Vagina (tissue), 2 donors: ENCODE measurements at regions not wholly inside any gene's neighbourhood (a gene's known extent, or its start where the extent isn't known, plus 50 kb on each side); places are given as distances from the start of the nearest gene placed in this dataset.

Experiments
- DNase-seq, 2 donors: peaks; one replicate each; pipeline ENCODE4 v3.0.0-alpha.2; 2017; ENCODE audit errors: extremely low spot score in 2 of 2
- H3K27ac ChIP-seq: fragments of 200-600 bp; sonication (generic); one replicate; pipeline ENCODE4 v1.5.1; 2019
- H3K27me3 ChIP-seq: fragments of 200-600 bp; sonication (generic); one replicate; pipeline ENCODE4 v1.5.1; 2019
- H3K36me3 ChIP-seq, 2 donors: fragments of 200-600 bp; sonication (generic); one replicate each; pipeline ENCODE4 v1.5.1; 2017 to 2019
- H3K4me1 ChIP-seq: fragments of 200-600 bp; sonication (generic); one replicate; pipeline ENCODE4 v1.5.1; 2019
- H3K4me3 ChIP-seq, 2 donors: fragments of 200-600 bp; sonication (generic); 1 replicate in 1 of 2; 2 replicates in 1 of 2; pipeline ENCODE4 v1.5.1; 2016 to 2019
- H3K9me3 ChIP-seq: fragments of 200-600 bp; sonication (generic); one replicate; pipeline ENCODE4 v1.5.1; 2019
- POLR2A ChIP-seq, 2 donors: fragments of 450-650 bp; IDR thresholded peaks; one replicate each; pipeline ENCODE4 v1.6.1; 2017; ENCODE audit warnings: antibody characterized with exemption in 2 of 2, mild to moderate bottlenecking in 2 of 2, moderate library complexity in 2 of 2
- POLR2AphosphoS5 ChIP-seq, 2 donors: sonication (generic); formaldehyde crosslinking; IDR thresholded peaks; one replicate each; pipeline ENCODE4 v1.9.0; 2017; ENCODE audit warnings: antibody characterized with exemption in 2 of 2, mild to moderate bottlenecking in 2 of 2, low read depth in 1 of 2; ENCODE audit not compliant: insufficient read depth in 1 of 2
- intact Hi-C: fragments of 100-400 bp; cut with DNase I; formaldehyde crosslinking; loops from one replicate; pipeline ENCODE4 v1.15.1; 2023
- TF ChIP-seq, protein P1 (sequence below), 3 experiments: fragments of 450-650 bp in 2 of 3; fragments of 200-600 bp in 1 of 3; sonication (generic) in 1 of 3; IDR thresholded peaks; one replicate each; pipeline ENCODE4 v1.5.1; 2017 to 2019; ENCODE audit warnings: antibody characterized with exemption in 3 of 3, mild to moderate bottlenecking in 2 of 3, moderate library complexity in 2 of 3

DNA sequence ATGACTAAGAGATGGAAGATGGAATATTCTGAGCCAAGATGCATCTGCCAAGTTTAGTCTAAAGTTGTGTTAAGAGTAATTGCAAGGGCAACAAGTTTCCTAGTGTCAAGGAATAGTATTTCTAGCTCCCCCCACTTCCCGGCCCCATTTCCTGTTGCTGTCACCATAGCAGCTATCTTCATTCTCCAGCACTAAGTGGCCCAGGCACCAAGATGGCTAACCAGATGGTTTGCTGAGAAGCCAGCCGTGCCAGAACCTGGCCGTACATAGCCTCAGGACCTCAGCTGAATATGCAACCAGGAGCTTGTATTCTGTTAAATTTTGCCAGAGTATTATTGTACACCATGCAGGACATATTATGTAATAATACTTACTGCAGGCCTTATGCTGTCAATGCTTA, 108.8 kb upstream of the UMPS start:
- H3K9me3 ChIP-seq, result no peaks in the 10 kb centered on the region
- no peaks in the 10 kb centered on the region for H3K4me1 ChIP-seq
- no peak overlapping the region for H3K4me3 ChIP-seq
- intact Hi-C loops, result no loop called here
- H3K27me3 ChIP-seq, result no peaks in the 10 kb centered on the region
- no peaks in the 10 kb centered on the region for H3K36me3 ChIP-seq
- no peak for DNase-seq
- TF ChIP-seq, protein P1, sequence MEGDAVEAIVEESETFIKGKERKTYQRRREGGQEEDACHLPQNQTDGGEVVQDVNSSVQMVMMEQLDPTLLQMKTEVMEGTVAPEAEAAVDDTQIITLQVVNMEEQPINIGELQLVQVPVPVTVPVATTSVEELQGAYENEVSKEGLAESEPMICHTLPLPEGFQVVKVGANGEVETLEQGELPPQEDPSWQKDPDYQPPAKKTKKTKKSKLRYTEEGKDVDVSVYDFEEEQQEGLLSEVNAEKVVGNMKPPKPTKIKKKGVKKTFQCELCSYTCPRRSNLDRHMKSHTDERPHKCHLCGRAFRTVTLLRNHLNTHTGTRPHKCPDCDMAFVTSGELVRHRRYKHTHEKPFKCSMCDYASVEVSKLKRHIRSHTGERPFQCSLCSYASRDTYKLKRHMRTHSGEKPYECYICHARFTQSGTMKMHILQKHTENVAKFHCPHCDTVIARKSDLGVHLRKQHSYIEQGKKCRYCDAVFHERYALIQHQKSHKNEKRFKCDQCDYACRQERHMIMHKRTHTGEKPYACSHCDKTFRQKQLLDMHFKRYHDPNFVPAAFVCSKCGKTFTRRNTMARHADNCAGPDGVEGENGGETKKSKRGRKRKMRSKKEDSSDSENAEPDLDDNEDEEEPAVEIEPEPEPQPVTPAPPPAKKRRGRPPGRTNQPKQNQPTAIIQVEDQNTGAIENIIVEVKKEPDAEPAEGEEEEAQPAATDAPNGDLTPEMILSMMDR (IDR thresholded peaks at IDR 0.05), result no peak
- no peak for TF ChIP-seq POLR2A (IDR thresholded peaks at IDR 0.05)
- no peak for TF ChIP-seq POLR2AphosphoS5 (IDR thresholded peaks at IDR 0.05; ENCODE audit: insufficient read depth in 1 of 2, low read depth in 1 of 2)
- H3K27ac ChIP-seq, result no peak overlapping the region

GRCh38 chr3:124625074-124625473, 105.2 kb upstream of the UMPS start:
- Histone ChIP-seq H3K27ac (no peak overlapping the region), H3K9me3 (no peaks in the 10 kb centered on the region), H3K4me3 (no peak overlapping the region), H3K27me3 (no peaks in the 10 kb centered on the region), H3K4me1 (no peaks in the 10 kb centered on the region), H3K36me3 (no peaks in the 10 kb centered on the region)
- TF ChIP-seq POLR2A (IDR thresholded peaks at IDR 0.05) (no peak), POLR2AphosphoS5 (IDR thresholded peaks at IDR 0.05; ENCODE audit: insufficient read depth in 1 of 2, low read depth in 1 of 2) (no peak)
- TF ChIP-seq, protein P1 (IDR thresholded peaks at IDR 0.05), result no peak
- DNase-seq, result no peak
- intact Hi-C loops, result no loop called here

- intact Hi-C loops, result no loop called here
- TF ChIP-seq POLR2AphosphoS5 (IDR thresholded peaks at IDR 0.05; ENCODE audit: insufficient read depth in 1 of 2, low read depth in 1 of 2) (no peak), POLR2A (IDR thresholded peaks at IDR 0.05) (no peak)
- TF ChIP-seq, protein P1 (IDR thresholded peaks at IDR 0.05), result no peak
Observed at GRCh38 chr3:124627501-124627908, 102.7 kb upstream of the UMPS start.

GRCh38 chr3:124628863-124629262, 101.4 kb upstream of the UMPS start:
- Histone ChIP-seq H3K27me3 (no peaks in the 10 kb centered on the region), H3K27ac (no peak overlapping the region), H3K4me3 (no peak overlapping the region), H3K36me3 (no peaks in the 10 kb centered on the region), H3K9me3 (no peaks in the 10 kb centered on the region), H3K4me1 (no peaks in the 10 kb centered on the region)
- TF ChIP-seq POLR2A (IDR thresholded peaks at IDR 0.05) (no peak), POLR2AphosphoS5 (IDR thresholded peaks at IDR 0.05; ENCODE audit: insufficient read depth in 1 of 2, low read depth in 1 of 2) (no peak)
- TF ChIP-seq, protein P1 (IDR thresholded peaks at IDR 0.05), result no peak
- intact Hi-C loops, result no loop called here
- DNase-seq, result no peak

More at GRCh38 chr3:124627501-124627908, 102.7 kb upstream of the UMPS start:
- DNase-seq, result no peak
- no peak overlapping the region for H3K4me3 ChIP-seq
- H3K27ac ChIP-seq, result no peak overlapping the region
- H3K4me1 ChIP-seq, result no peaks in the 10 kb centered on the region
- H3K36me3 ChIP-seq, result no peaks in the 10 kb centered on the region
- no peaks in the 10 kb centered on the region for H3K27me3 ChIP-seq
- no peaks in the 10 kb centered on the region for H3K9me3 ChIP-seq

- Histone ChIP-seq H3K9me3 (no peaks in the 10 kb centered on the region), H3K4me1 (no peaks in the 10 kb centered on the region), H3K27me3 (no peaks in the 10 kb centered on the region), H3K4me3 (no peak overlapping the region), H3K27ac (no peak overlapping the region), H3K36me3 (no peaks in the 10 kb centered on the region)
- TF ChIP-seq, protein P1 (IDR thresholded peaks at IDR 0.05), result no peak
- no peak for TF ChIP-seq POLR2A (IDR thresholded peaks at IDR 0.05)
- no peak for TF ChIP-seq POLR2AphosphoS5 (IDR thresholded peaks at IDR 0.05; ENCODE audit: insufficient read depth in 1 of 2, low read depth in 1 of 2)
- no peak for DNase-seq
- intact Hi-C loops, result no loop called here
Observed at GRCh38 chr3:124629497-124629896, 100.8 kb upstream of the UMPS start.
